ENCODE measurements at regions not wholly inside any gene's neighbourhood (a gene's known extent, or its start where the extent isn't known, plus 50 kb on each side); places are given as distances from the start of the nearest gene placed in this dataset.
"Not testable (repeated sequence)": the region's sequence is repeated elsewhere in the genome, so short reads cannot be mapped to it uniquely, and the experiment has no call there.

DNA sequence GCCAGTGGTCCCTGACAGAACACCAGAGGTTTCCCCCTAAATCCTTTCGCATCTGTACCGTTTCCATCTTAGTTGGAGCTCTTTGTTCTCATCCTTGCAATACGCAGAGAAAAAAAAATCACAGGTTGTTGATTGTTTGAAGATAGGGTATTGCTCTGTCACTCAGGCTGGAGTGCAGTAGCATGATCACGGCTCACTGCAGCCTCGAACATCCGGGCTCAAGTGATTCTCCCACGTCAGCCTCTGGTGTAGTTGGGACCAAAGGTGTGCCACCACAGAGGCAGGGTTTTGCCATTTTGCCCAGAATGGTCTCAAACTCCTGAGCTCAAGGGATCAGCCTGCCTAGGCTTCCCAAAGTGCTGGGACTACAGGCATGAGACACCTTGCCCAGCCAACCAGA, 185.9 kb downstream of the FAM72C start:
- DNase-seq (ENCODE audit: low read depth in 4 of 4, low spot score in 3 of 4): not testable (repeated sequence)

DNA sequence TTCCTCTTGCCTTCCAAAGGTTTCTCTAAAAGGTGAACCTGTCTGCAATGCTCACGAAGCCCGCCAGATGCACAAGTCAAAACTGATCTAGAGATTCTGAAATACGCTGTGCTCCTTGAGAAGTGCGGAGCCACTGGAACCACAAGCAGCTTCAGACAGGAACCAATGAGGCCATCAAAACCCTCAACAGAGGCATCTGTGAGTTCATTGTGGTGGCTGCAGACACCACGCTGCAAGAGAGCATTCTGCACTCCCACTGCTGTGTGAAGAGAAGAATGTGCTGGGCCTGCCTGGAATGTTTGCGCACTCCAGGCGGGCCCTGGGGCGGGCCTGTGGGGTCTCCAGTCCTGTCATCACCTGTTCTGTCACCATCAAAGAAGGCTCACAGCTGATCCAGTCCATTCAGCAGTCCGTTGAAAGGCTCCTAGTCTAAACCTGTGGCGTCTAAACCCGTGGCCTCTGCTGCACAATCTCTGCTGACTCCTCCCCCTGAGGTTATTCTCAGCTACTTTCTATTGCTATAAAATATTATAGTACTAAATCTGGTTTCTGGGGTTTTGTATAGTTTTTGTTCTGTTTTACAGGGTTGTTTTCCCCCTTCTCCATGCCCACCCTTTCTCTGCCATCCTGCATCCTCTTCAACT, 187.4 kb downstream of the FAM72C start:
- not testable (repeated sequence) for DNase-seq (ENCODE audit: low read depth in 4 of 4, low spot score in 3 of 4)

DNA sequence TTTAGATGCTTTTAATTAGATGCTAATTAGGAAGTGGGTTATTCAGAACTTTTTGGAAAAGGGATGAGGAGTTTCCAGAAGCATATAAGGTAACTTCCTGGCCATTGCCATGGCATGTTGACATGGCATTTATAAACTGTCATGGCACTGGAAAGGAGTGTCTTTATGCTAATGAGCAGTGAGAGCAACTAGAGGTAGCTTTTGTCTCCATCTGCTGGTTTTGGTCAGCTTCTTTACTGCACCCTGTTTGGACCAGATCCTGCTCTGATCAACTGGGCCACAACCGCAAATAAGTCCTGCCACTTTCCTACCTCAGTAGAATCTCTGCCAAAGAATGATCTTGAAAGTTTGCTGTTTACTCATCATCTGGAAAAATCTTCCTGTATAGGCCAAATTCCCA, 193.6 kb downstream of the FAM72C start:
- DNase-seq (ENCODE audit: low read depth in 4 of 4, low spot score in 3 of 4): not testable (repeated sequence)

DNA sequence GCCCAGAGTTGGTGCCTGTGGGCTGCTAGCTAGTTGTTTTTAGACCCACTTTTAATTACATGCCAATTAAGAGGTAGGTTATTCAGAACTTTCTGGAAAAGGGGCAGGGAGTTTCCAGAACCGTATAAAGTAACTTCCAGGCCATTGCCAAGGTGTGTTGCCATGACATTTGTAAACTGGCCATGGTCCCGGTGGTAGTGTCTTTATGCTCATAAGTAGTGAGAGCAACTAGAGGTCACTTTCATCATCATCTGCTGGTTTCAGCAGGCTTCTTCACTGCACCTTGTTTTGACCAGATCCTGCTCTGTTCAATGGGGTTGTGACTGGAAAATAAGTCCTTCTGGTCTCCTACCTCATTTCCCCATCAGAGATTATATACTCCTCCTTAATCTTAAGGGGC, 207.0 kb downstream of the FAM72C start:
- not testable (repeated sequence) for DNase-seq (ENCODE audit: low read depth in 4 of 4, low spot score in 3 of 4)

DNA sequence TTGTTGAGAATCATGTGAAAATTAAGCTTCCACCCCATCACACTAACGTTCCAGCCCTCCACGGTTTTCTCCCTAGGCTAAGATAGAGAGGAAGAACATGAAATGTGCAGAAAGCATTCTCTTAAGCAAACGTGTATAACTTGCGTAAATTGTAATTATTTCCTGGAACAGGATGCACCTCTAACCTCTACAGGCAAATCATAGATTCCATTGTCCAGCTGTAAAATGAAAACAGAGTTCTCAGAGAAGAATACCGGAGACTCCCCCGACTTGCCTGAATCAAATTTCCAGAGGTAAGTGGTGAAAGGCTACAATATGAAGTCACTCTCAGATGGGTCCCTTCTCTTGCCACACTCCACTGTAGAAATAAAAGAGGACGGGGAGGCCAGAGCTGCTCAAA, 211.4 kb downstream of the FAM72C start:
- DNase-seq (ENCODE audit: low read depth in 4 of 4, low spot score in 3 of 4): not testable (repeated sequence)

DNA sequence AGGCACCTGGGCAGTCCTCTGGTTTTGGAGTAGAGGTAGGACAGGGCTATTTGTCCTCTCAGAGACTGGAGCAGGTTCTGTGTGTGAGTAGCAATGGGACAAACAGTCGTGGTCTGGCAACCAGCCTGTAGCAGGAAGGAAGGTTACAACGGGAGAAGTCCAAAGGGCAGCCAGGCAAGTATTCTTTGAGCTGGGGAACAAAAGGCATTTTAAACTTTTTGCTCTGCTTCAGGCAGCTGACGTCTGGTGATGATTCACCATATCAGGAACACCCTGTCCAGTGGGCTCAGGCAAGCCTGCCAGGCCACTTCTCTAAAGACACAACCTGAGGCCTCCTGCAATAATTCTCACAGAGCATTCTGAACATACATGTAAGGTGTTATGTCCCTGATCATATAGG, 215.8 kb downstream of the FAM72C start:
- not testable (repeated sequence) for DNase-seq (ENCODE audit: low read depth in 4 of 4, low spot score in 3 of 4)

DNA sequence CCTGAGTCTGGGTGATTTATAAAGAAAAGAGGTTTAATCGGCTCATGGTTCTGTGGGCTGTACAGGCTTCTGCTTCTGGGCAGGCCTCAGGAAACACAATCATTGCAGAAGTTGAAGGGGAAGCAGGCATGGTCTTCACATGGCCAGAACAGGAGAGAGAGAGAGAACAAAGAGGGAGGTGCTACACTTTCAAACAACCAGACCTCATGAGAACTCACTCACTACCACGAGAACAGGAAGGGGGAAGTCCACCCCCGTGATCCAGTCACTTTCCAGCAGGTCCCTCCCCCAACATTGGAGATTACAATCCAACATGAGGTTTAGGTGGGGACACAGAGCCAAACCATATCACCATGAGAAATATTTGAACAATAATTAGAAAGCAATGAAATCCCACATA, 222.9 kb downstream of the FAM72C start:
- no peak for DNase-seq (ENCODE audit: low read depth in 4 of 4, low spot score in 3 of 4)

DNA sequence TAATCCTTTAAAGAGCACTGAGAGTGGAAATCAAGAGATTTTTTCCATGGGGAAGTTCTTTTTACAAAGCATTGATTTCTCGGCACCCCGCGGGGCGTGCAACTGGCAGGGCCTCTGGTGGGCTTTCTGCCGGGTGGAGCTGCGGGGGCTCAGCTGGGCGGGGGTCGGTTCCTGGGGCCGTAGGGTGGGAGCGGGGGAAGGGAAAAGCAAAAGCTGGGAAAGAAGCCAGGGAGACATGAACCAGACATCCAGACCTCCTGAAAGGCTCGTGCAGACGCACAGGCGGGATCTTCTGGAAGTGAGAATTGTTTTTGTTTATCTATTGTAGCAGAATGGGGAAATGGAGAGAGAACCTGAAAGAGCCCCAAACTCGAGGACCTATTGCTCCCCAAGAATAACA, 235.2 kb downstream of the FAM72C start:
- DNase-seq (ENCODE audit: low read depth in 4 of 4, low spot score in 3 of 4): no peak

DNA sequence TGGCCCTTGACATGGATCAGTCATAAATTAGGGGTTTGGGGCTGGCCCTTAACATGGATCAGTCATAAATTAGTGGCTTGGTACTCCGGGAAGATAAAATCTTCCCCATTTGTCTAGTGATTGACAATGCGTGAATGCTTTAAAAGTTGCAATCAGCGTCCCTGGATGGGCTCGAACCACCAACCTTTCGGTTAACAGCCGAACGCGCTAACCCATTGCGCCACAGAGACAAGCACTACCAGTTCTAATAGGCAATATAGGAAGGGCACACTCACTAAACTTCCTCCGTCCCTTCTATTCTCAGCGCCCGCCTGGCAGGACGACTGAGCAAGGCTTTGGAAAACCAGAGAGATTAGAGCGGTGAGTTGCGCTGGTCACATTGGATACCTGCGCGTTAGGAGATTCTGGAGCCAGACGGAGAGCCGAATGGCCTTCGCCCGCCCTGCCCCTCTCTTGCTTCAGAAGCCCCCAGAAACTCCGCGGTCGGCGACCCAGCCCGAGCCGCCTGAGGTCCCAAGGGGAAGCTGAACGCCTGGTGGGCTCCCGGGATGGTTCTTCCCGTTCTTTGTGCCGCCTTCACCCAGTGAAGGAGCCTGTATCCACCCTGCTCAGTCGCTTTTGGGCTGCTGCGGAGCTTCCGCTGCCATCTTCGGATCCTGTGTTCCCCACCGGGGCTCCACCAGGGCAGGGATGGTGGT, 235.9 kb downstream of the FAM72C start:
- peak in 1 of 4 donors; percentile 50 for DNase-seq (ENCODE audit: low read depth in 4 of 4, low spot score in 3 of 4)

DNA sequence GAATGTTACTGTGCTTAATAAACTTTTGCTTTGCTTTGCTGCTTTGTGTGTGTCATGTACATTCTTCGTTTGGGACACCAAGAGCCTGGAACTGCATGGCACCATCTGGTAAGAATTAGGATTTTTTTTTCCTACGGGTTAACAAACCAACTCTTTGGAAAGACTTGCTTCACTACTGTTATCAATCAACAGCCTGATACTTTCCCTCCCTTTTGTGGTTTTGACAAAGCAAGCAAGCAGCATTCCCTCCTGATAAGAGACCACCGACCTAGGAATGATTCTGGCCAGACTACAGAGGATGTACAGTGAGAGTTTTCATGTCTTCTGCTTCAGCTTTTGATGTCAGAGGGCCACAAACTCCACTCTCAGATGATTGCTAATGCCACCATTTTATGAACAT, 237.5 kb downstream of the FAM72C start:
- DNase-seq (ENCODE audit: low read depth in 4 of 4, low spot score in 3 of 4): not testable (repeated sequence)

DNA sequence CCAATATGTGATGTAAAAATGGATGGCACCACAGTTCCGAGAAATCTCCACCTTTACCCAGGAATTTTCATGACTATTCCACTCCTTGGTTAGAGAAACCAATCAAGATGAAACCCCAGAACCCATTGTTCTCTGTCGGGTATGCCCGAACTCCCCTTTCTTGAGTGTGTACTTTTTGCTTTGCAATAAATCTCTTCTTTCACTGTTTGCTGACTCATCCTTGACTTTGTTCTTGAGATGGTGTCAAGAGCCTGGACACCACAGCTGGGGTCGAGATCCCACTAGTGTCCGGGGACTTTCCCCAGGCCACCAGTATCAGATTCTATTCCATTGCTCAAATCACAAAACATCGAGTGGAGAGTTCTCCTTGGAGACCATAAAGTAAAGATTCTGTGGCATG, 240.9 kb downstream of the FAM72C start:
- DNase-seq (ENCODE audit: low read depth in 4 of 4, low spot score in 3 of 4): not testable (repeated sequence)

DNA sequence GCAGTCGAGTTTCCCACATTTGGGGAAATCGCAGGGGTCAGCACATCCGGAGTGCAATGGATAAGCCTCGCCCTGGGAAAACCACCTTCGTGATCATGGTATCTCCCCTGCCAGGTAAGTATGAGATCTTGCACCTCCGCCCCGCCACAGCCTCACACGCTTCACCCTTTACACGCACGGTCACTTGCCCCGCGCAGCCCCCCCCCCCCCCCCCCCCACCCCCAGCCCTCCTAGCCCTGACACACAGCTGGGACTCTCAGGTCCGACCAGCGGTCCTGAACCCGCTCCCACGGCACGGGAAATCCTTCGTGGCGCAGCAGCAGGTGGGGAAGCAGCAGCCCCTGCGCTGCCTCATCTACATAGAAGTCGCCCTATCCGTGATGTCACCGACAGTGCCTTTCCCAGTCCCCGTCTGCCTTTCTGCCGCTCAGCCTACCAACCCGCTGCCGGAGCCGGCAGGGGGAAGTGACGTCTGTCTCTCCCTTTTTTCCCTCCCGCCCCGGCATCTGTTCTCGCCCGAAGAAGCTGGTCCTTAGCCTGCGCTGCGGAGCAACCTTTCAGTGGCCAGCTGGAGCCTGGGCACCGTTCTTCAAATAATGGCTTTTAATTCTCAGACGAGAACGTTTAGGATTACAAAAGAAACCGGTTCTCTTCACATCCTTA, 242.2 kb downstream of the FAM72C start:
- not testable (repeated sequence) for DNase-seq (ENCODE audit: low read depth in 4 of 4, low spot score in 3 of 4)

DNA sequence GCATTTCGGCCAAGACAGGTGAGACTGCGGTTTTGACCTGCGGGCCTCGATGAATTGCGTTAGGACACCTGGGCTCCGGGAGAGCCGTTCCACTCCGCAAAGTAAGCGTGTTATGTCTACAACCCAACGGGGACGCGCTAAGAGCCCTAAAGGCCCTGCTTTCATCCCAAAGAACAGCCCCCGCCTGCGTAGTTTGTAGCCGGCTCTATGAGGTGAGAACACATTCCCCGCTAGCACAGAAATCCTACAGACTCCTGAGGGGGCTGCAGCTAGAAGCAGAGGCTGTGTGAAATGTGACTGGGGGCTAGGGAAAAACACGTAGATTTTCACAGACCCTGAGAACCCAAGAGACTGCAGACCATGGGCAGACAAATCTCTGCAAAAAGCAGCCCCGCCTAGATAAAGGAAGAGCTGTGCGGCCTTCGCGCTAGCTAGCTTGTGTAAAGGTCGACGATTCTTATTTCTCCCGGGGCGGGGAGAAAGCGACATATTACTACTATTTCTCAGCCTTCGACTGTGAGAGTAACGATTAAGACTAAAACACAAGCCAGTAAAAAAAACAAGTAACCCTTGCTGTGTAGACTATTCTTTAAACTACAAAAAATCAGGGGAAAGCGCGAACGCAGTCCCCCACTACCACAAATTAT, 242.9 kb downstream of the FAM72C start:
- not testable (repeated sequence) for DNase-seq (ENCODE audit: low read depth in 4 of 4, low spot score in 3 of 4)

DNA sequence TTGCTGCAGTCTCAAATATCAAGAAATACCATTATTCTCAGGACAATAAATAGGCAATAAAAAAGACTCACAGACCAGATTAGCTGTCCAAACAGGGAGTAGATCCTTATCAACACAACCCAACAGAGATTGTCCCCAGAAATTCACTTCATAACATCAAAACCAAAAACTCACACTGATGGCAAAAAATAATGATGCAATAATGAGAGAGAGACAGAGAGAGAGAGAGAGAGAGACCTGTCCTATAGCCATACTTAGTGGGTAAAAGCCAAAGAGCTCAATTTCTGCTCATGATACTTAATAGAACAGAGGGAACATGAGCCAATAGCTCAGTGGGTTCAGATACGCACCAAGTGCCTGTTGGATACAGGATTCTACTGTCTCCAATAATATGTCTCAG, 244.5 kb downstream of the FAM72C start:
- no peak for DNase-seq (ENCODE audit: low read depth in 4 of 4, low spot score in 3 of 4)

DNA sequence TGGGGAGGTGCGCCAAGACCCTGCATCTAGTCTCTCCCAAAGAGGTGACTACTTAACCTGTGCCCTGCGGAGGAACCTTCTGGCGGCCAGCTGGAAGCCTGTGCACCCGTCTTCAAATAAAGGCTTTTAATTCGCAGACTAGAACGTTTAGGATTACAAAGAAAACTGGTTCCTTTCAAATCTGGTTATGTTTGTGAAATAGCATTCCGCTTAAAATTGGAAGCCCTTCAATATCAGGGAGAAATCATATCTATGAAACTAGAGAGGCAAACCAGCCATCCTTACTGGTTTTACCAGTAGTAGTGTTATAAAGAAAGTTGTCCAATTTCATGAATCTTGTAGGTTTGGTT, 250.8 kb downstream of the FAM72C start:
- no peak for DNase-seq (ENCODE audit: low read depth in 4 of 4, low spot score in 3 of 4)

DNA sequence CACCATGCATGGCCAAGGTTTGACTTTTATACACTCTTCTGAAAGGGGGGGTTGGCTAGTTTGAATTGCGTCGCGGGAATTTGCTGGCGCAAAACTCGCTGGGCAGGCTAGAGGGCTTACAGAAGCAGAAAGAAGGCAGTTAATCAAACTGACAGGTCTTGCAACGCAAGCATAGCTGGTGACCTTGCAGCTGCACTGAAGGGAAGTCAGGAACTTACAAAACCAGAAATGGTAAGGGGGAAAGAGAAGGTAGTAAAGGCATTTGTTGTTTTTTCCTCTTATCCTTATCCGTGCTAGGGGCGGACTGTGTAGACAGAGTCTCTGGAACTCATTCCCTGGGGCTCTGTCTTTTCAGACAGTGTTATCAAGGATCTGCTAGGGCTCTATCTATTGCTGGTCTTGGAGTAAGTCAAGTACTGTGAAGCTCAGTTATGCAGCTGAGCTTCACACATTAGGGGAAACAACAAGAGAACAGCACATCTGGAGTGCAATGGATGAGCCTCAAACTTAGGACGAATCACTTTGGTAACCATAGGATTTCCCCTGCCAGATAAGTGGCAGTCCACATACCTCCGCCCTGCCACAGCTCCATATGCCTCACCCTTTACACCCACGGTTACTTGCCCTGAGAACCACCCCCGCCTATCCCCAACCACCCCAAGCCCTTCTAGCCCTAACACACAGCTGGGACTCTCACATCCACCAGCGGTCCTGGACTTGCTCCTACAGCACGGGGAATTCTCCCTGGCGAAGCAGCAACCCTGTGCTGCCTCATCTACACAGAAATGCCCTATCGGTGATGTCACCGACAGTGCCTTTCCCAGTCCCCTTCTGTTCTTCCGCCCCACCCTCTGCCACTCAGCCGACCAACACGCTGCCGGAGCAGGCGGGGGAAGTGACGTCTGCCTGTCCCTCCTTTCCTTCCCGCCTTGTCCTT, 251.4 kb downstream of the FAM72C start:
- DNase-seq (ENCODE audit: low read depth in 4 of 4, low spot score in 3 of 4): peak in 1 of 4 donors; percentile 71

DNA sequence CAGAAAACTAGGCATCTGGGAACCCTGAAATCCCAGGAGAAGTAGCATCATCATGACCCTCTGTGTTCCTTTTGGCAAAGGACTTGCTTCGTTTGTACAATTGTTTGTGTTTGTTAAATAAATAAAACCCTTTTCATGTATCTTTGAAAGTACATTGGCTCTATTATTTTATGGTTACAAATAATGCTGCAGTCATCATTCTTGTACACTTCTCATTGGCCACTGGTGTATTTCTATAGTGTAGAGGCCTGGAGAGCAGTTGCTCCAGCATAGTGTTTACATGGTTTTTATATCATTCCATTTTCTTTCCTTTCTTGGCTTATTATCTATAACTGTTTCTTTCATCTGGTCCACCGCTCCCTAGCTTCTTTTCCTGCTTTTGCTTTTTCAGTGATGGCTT, 253.3 kb downstream of the FAM72C start:
- DNase-seq (ENCODE audit: low read depth in 4 of 4, low spot score in 3 of 4): no peak

DNA sequence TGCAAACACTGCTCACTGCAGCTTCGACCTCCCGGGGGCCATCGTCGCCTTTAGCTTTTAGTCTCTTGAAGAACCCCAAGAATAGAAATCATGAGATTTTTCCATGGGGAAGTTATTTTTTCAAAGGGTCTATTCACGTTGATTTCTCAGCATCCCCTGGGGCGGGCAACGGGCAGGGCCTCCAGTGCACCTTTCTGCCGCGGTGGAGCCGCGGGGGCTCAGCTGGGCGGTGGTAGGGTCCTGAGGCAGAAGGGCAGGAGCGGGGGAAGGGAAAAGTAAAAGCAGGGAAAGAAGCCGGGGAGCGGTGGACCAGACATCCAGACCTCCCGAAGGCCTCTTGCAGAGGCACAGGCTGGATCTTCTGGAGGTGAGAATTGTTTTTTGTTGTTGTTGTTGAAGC, 253.8 kb downstream of the FAM72C start:
- DNase-seq (ENCODE audit: low read depth in 4 of 4, low spot score in 3 of 4): no peak

DNA sequence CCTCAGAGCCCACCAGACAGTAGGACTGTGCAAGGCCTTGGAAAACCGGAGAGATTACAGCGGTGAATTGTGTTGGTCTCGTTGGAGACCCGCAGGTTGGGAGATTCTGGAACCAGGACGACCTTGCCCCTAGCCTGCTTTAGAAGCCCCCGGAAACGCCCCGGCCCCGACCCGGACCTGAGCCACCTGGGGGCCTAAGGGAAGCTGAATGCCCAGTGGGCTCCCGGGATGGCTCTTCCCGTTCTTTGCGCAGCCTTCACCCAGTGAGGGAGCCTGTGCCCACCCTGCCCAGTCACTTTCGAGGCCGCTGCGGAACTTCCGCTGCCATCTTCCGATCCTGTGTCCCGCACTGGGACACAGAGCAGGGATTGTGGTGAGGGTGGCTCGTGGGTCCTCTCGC, 254.4 kb downstream of the FAM72C start:
- no peak for DNase-seq (ENCODE audit: low read depth in 4 of 4, low spot score in 3 of 4)

DNA sequence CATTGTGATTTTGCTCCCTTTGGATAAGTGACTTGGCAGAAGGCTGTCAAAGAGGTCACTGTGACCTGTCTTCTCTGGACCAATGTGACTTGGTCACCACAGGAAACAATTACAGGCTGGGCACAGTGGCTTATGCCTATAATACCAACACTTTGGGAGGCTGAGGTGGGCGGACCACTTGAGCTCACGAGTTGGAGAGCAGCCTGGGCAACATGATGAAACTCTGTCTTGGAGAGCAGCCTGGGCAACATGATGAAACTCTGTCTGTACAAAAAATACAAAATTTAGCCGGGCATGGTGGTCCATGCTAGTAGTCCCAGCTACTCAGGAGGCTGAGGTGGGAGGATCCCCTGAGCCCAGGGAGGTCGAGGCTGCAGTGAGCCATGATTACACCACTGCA, 256.9 kb downstream of the FAM72C start:
- not testable (repeated sequence) for DNase-seq (ENCODE audit: low read depth in 4 of 4, low spot score in 3 of 4)
